CD4-positive, alpha-beta T cell treated with Interleukin-15 for 4 hours (primary cell): ENCODE measurements at regions not wholly inside any gene's neighbourhood (a gene's known extent, or its start where the extent isn't known, plus 50 kb on each side); places are given as distances from the start of the nearest gene placed in this dataset.
"Not testable (repeated sequence)": the region's sequence is repeated elsewhere in the genome, so short reads cannot be mapped to it uniquely, and the experiment has no call there.

Experiments
- DNase-seq: peaks from one replicate; pipeline ENCODE4 v3.0.0-alpha.2; 2020; ENCODE audit warnings: low spot score

GRCh38 chr5:162990856-162991497 is 446.4 kb upstream of the CCNG1 start:
- DNase-seq, result no peak

- no peak for DNase-seq
These were observed 441.8 kb upstream of the CCNG1 start for GRCh38 chr5:162995568-162995967.

GRCh38 chr5:162996053-162996452 is 441.3 kb upstream of the CCNG1 start:
- no peak for DNase-seq

- DNase-seq, result no peak
These were observed 431.4 kb upstream of the CCNG1 start for GRCh38 chr5:163005949-163006348.

GRCh38 chr5:163022582-163023128 is 414.7 kb upstream of the CCNG1 start:
- no peak for DNase-seq

GRCh38 chr5:163023846-163024245 is 413.5 kb upstream of the CCNG1 start:
- DNase-seq, result no peak

GRCh38 chr5:163024936-163025335 is 412.5 kb upstream of the CCNG1 start:
- no peak for DNase-seq

GRCh38 chr5:163033656-163034055 is 403.7 kb upstream of the CCNG1 start:
- DNase-seq, result no peak

- DNase-seq, result no peak
These were observed 396.1 kb upstream of the CCNG1 start for GRCh38 chr5:163041254-163041653.

- DNase-seq, result no peak
These were observed 357.8 kb upstream of the CCNG1 start for GRCh38 chr5:163079618-163080017.

- no peak for DNase-seq
These were observed 348.2 kb upstream of the CCNG1 start for GRCh38 chr5:163089230-163089629.

GRCh38 chr5:163089926-163090325 is 347.5 kb upstream of the CCNG1 start:
- no peak for DNase-seq

GRCh38 chr5:163094492-163095180 is 342.8 kb upstream of the CCNG1 start:
- DNase-seq, result no peak

- no peak for DNase-seq
These were observed 332.9 kb upstream of the CCNG1 start for GRCh38 chr5:163104464-163104863.

GRCh38 chr5:163105456-163105855 is 331.9 kb upstream of the CCNG1 start:
- no peak for DNase-seq

GRCh38 chr5:163106098-163106497 is 331.3 kb upstream of the CCNG1 start:
- DNase-seq, result no peak

- no peak for DNase-seq
These were observed 329.0 kb upstream of the CCNG1 start for GRCh38 chr5:163108351-163108750.

GRCh38 chr5:163115011-163115410 is 322.4 kb upstream of the CCNG1 start:
- no peak for DNase-seq

GRCh38 chr5:163116618-163117017 is 320.8 kb upstream of the CCNG1 start:
- not testable (repeated sequence) for DNase-seq

- no peak for DNase-seq
These were observed 303.3 kb upstream of the CCNG1 start for GRCh38 chr5:163134061-163134460.

- no peak for DNase-seq
These were observed 301.5 kb upstream of the CCNG1 start for GRCh38 chr5:163135849-163136248.

- no peak for DNase-seq
These were observed 275.9 kb upstream of the CCNG1 start for GRCh38 chr5:163161512-163161911.

GRCh38 chr5:163162645-163163044 is 274.8 kb upstream of the CCNG1 start:
- no peak for DNase-seq

GRCh38 chr5:163163858-163164257 is 273.5 kb upstream of the CCNG1 start:
- DNase-seq, result no peak
